NCI-H1930 (cell line): ENCODE measurements at regions not wholly inside any gene's neighbourhood (a gene's known extent, or its start where the extent isn't known, plus 50 kb on each side); places are given as distances from the start of the nearest gene placed in this dataset.
A peak's percentile ranks its signal among the peaks of the same experiment; 100 is the strongest.
"Not testable (repeated sequence)": the region's sequence is repeated elsewhere in the genome, so short reads cannot be mapped to it uniquely, and the experiment has no call there.

Source experiments
- DNase-seq, 2 experiments: peaks; one replicate each; lab custom pipeline; 2025; lab: John Stamatoyannopoulos, UW

- no peak for DNase-seq
Observed at GRCh38 chr13:108077284-108077683, 138.1 kb downstream of the LIG4 start.

- DNase-seq = not testable (repeated sequence)
Observed at GRCh38 chr13:108074429-108074828, 140.9 kb downstream of the LIG4 start.

GRCh38 chr13:108070925-108071324 is 144.4 kb downstream of the LIG4 start:
- no peak for DNase-seq

GRCh38 chr13:108070491-108070890 is 144.8 kb downstream of the LIG4 start:
- no peak for DNase-seq

- no peak for DNase-seq
Observed at GRCh38 chr13:108069521-108070210, 145.7 kb downstream of the LIG4 start.

- DNase-seq = not testable (repeated sequence)
Observed at GRCh38 chr13:108064372-108064771, 151.0 kb downstream of the LIG4 start.

GRCh38 chr13:108060111-108060510 is 155.2 kb downstream of the LIG4 start:
- DNase-seq = no peak

- DNase-seq = peak in 1 of 2 experiments; percentile 22
Observed at GRCh38 chr13:108056278-108056677, 159.1 kb downstream of the LIG4 start.

GRCh38 chr13:108049211-108049610 is 166.1 kb downstream of the LIG4 start:
- DNase-seq = no peak

- DNase-seq = no peak
Observed at GRCh38 chr13:108044954-108045353, 170.4 kb downstream of the LIG4 start.

- DNase-seq = not testable (repeated sequence)
Observed at GRCh38 chr13:108042866-108043265, 172.5 kb downstream of the LIG4 start.

- DNase-seq = no peak
Observed at GRCh38 chr13:108037348-108037747, 178.0 kb downstream of the LIG4 start.

GRCh38 chr13:108036411-108036932 is 178.9 kb downstream of the LIG4 start:
- no peak for DNase-seq

- no peak for DNase-seq
Observed at GRCh38 chr13:108034909-108035410, 180.4 kb downstream of the LIG4 start.

GRCh38 chr13:108033800-108034707 is 181.3 kb downstream of the LIG4 start:
- no peak for DNase-seq

- DNase-seq = no peak
Observed at GRCh38 chr13:108031865-108032264, 183.5 kb downstream of the LIG4 start.

- DNase-seq = no peak
Observed at GRCh38 chr13:108030769-108031168, 184.6 kb downstream of the LIG4 start.

GRCh38 chr13:108026680-108027410 is 188.5 kb downstream of the LIG4 start:
- no peak for DNase-seq

GRCh38 chr13:108020027-108020426 is 195.3 kb downstream of the LIG4 start:
- no peak for DNase-seq

GRCh38 chr13:108018371-108018870 is 196.9 kb downstream of the LIG4 start:
- no peak for DNase-seq

GRCh38 chr13:108006619-108007018 is 208.7 kb downstream of the LIG4 start:
- DNase-seq = no peak

- peak; percentile 60 to 68 for DNase-seq
Observed at GRCh38 chr13:108005231-108005630, 210.1 kb downstream of the LIG4 start.
